HCT116 (cell line): ENCODE measurements at regions not wholly inside any gene's neighbourhood (a gene's known extent, or its start where the extent isn't known, plus 50 kb on each side); places are given as distances from the start of the nearest gene placed in this dataset.

Experiments
- CTCF ChIP-seq, 3 experiments: fragments of 200-600 bp in 1 of 3; sonication (generic) in 1 of 3; IDR thresholded peaks in 2 of 3; conservative IDR thresholded peaks in 1 of 3; 2 replicates each; pipeline ENCODE4 v1.5.1; 2012 to 2017; ENCODE audit warnings: low read depth in 2 of 3, low read length in 2 of 3, antibody characterized with exemption in 1 of 3, borderline replicate concordance in 1 of 3, control low read depth in 1 of 3, mild to moderate bottlenecking in 1 of 3, mixed read lengths in 1 of 3, mixed run types in 1 of 3, moderate library complexity in 1 of 3; ENCODE audit not compliant: insufficient read depth in 1 of 3
- POLR2A ChIP-seq: IDR thresholded peaks from 2 replicates; pipeline ENCODE4 v1.7.0; 2011; ENCODE audit warnings: borderline replicate concordance; ENCODE audit not compliant: insufficient read depth, insufficient read length; ENCODE audit errors: extremely low read depth

GRCh38 chr2:9113916-9114315, 92.7 kb upstream of the ASAP2 start:
- TF ChIP-seq CTCF (IDR thresholded peaks at IDR 0.05 in 2 of 3, conservative IDR thresholded peaks at IDR 0.05 in 1 of 3; ENCODE audit: borderline replicate concordance in 1 of 3, insufficient read depth in 1 of 3, low read depth in 2 of 3, low read length in 2 of 3) (no peak), POLR2A (no peak)
